IMR-90 (cell line): ENCODE measurements at regions not wholly inside any gene's neighbourhood (a gene's known extent, or its start where the extent isn't known, plus 50 kb on each side); places are given as distances from the start of the nearest gene placed in this dataset.

Experiments
- ATAC-seq: fragments of 200-7000 bp; cut with Tn5 transposase; 2 replicates; pipeline ENCODE4 v1.9.1; 2020; ENCODE audit warnings: low read depth, mild to moderate bottlenecking, moderate library complexity
- BruUV-seq: library from RNA; stranded (reverse); fragments of 400-500 nt; replicated peaks from 2 replicates; lab custom pipeline; 2021; lab: Mats Ljungman, UMichigan
- CTCF ChIA-PET: fragments of 300-600 bp; formaldehyde crosslinking; extraction: SDS; loops from one replicate; lab custom pipeline; 2021; ENCODE audit warnings: antibody characterized with exemption; lab: Yijun Ruan, JAX
- POLR2A ChIA-PET: fragments of 300-600 bp; sonication (Branson Sonifier 250); formaldehyde crosslinking; loops from one replicate; lab custom pipeline; 2022; ENCODE audit warnings: antibody characterized with exemption; ENCODE audit not compliant: unreplicated experiment; lab: Charles Lee
- DNase-seq: peaks from one replicate; pipeline ENCODE4 v3.0.0; 2013
- H2AFZ ChIP-seq: replicated peaks from 2 replicates; pipeline ENCODE3; 2013; ENCODE audit warnings: low read length, mild to moderate bottlenecking; ENCODE audit not compliant: poor library complexity
- H2AK5ac ChIP-seq: 2 replicates; pipeline ENCODE4 v1.6.1; 2013; ENCODE audit warnings: low read depth, low read length, inconsistent platforms
- H2AK9ac ChIP-seq: replicated peaks from 2 replicates; pipeline ENCODE3; 2013; ENCODE audit warnings: mild to moderate bottlenecking, low read depth, low read length, moderate library complexity; ENCODE audit not compliant: poor library complexity
- H2BK120ac ChIP-seq: 2 replicates; pipeline ENCODE4 v1.6.1; 2013; ENCODE audit warnings: low read depth, low read length, inconsistent platforms
- H2BK15ac ChIP-seq: 3 replicates; pipeline ENCODE4 v1.6.1; 2013; ENCODE audit warnings: low read depth, low read length, inconsistent platforms
- H2BK20ac ChIP-seq: 2 replicates; pipeline ENCODE4 v1.6.1; 2013; ENCODE audit warnings: low read depth, mild to moderate bottlenecking, inconsistent platforms, low read length, moderate library complexity
- H2BK5ac ChIP-seq: 2 replicates; pipeline ENCODE4 v1.6.1; 2013; ENCODE audit warnings: mild to moderate bottlenecking, low read depth, low read length, inconsistent platforms; ENCODE audit not compliant: poor library complexity, severe bottlenecking
- H3K14ac ChIP-seq: replicated peaks from 2 replicates; pipeline ENCODE4 v1.6.1; 2013; ENCODE audit warnings: low read depth, low read length, inconsistent platforms
- H3K18ac ChIP-seq: 2 replicates; pipeline ENCODE4 v1.6.1; 2013; ENCODE audit warnings: low read depth, low read length, control low read depth
- H3K23ac ChIP-seq: 2 replicates; pipeline ENCODE4 v1.6.1; 2013; ENCODE audit warnings: low read depth, low read length, inconsistent platforms
- H3K27ac ChIP-seq: 2 replicates; pipeline ENCODE4 v1.5.1; 2013; ENCODE audit warnings: mild to moderate bottlenecking, control low read depth, low read length; ENCODE audit not compliant: insufficient read depth
- H3K27me3 ChIP-seq: 2 replicates; pipeline ENCODE4 v1.6.1; 2013; ENCODE audit warnings: low read length; ENCODE audit not compliant: control insufficient read depth, insufficient read depth
- H3K36me3 ChIP-seq: 2 replicates; pipeline ENCODE4 v1.6.1; 2013; ENCODE audit warnings: low read length, mixed read lengths; ENCODE audit not compliant: control insufficient read depth, insufficient read depth
- H3K4ac ChIP-seq: 2 replicates; pipeline ENCODE4 v1.6.1; 2013; ENCODE audit warnings: low read depth, low read length, inconsistent platforms
- H3K4me1 ChIP-seq: 2 replicates; pipeline ENCODE4 v1.6.1; 2013; ENCODE audit warnings: low read length, mixed read lengths; ENCODE audit not compliant: control insufficient read depth, insufficient read depth
- H3K4me2 ChIP-seq: 2 replicates; pipeline ENCODE4 v1.6.1; 2013; ENCODE audit warnings: low read depth, mild to moderate bottlenecking, control low read depth, low read length, moderate library complexity
- H3K4me3 ChIP-seq: 2 replicates; pipeline ENCODE4 v1.5.1; 2013; ENCODE audit warnings: low read depth, mild to moderate bottlenecking, control low read depth, low read length, moderate library complexity; ENCODE audit not compliant: insufficient read depth
- H3K56ac ChIP-seq: 2 replicates; pipeline ENCODE4 v1.6.1; 2013; ENCODE audit warnings: low read length, inconsistent platforms; ENCODE audit not compliant: insufficient read depth; ENCODE audit errors: extremely low read depth
- H3K79me1 ChIP-seq, 2 experiments: 2 replicates each; pipeline ENCODE4 v1.6.1; 2013; ENCODE audit warnings: low read length in 2 of 2, inconsistent platforms in 1 of 2, low read depth in 1 of 2
- H3K9ac ChIP-seq: 2 replicates; pipeline ENCODE4 v1.6.1; 2013; ENCODE audit warnings: low read depth, low read length, control low read depth
- H3K9me1 ChIP-seq: 2 replicates; pipeline ENCODE4 v1.6.1; 2013; ENCODE audit warnings: low read length, inconsistent platforms; ENCODE audit not compliant: insufficient read depth
- H3K9me3 ChIP-seq: 2 replicates; pipeline ENCODE4 v1.6.1; 2013; ENCODE audit warnings: low read length; ENCODE audit not compliant: control insufficient read depth, insufficient read depth
- H4K20me1 ChIP-seq: 2 replicates; pipeline ENCODE4 v1.6.1; 2013; ENCODE audit warnings: low read length, inconsistent platforms; ENCODE audit not compliant: insufficient read depth
- H4K5ac ChIP-seq: 2 replicates; pipeline ENCODE4 v1.6.1; 2013; ENCODE audit warnings: mild to moderate bottlenecking, low read depth, low read length, control low read depth
- H4K8ac ChIP-seq, 2 experiments: 2 replicates each; pipeline ENCODE4 v1.6.1; 2013; ENCODE audit warnings: low read depth in 2 of 2, low read length in 2 of 2, control low read depth in 1 of 2, inconsistent platforms in 1 of 2
- H4K91ac ChIP-seq: 2 replicates; pipeline ENCODE4 v1.6.1; 2013; ENCODE audit warnings: low read depth, low read length, inconsistent platforms; ENCODE audit not compliant: insufficient read depth
- BHLHE40 ChIP-seq: fragments of 150-350 bp; IDR thresholded peaks from 2 replicates; pipeline ENCODE4 v1.6.1; 2016; ENCODE audit warnings: mild to moderate bottlenecking, low read depth, low read length
- CEBPB ChIP-seq: IDR thresholded peaks from 2 replicates; pipeline ENCODE4 v1.6.1; 2012; ENCODE audit warnings: low read depth, low read length, improper control_type of control experiment
- CHD1 ChIP-seq: IDR thresholded peaks from 2 replicates; pipeline ENCODE4 v1.6.1; 2012; ENCODE audit warnings: low read depth, low read length, improper control_type of control experiment
- CTCF ChIP-seq: conservative IDR thresholded peaks from 2 replicates; pipeline ENCODE4 v1.5.1; 2012; ENCODE audit warnings: mild to moderate bottlenecking, low read depth, low read length, improper control_type of control experiment
- ELK1 ChIP-seq: fragments of 150-350 bp; IDR thresholded peaks from 2 replicates; pipeline ENCODE4 v1.6.1; 2016; ENCODE audit warnings: low read depth, mild to moderate bottlenecking, low read length, moderate library complexity, borderline replicate concordance
- FOS ChIP-seq: fragments of 150-350 bp; IDR thresholded peaks from 2 replicates; pipeline ENCODE4 v1.6.1; 2016; ENCODE audit warnings: low read depth, low read length
- MAFK ChIP-seq: IDR thresholded peaks from 2 replicates; pipeline ENCODE4 v1.6.1; 2012; ENCODE audit warnings: low read depth, low read length, improper control_type of control experiment
- MAZ ChIP-seq: IDR thresholded peaks from 2 replicates; pipeline ENCODE4 v1.6.1; 2012; ENCODE audit warnings: low read depth, mild to moderate bottlenecking, low read length, improper control_type of control experiment, moderate library complexity, borderline replicate concordance
- MXI1 ChIP-seq: IDR thresholded peaks from 2 replicates; pipeline ENCODE4 v1.6.1; 2012; ENCODE audit warnings: low read depth, mild to moderate bottlenecking, low read length, moderate library complexity, borderline replicate concordance
- NFE2L2 ChIP-seq: fragments of 150-350 bp; IDR thresholded peaks from 2 replicates; pipeline ENCODE4 v1.6.1; 2016; ENCODE audit warnings: low read depth, mild to moderate bottlenecking, low read length
- POLR2A ChIP-seq: IDR thresholded peaks from 2 replicates; pipeline ENCODE4 v1.6.1; 2012; ENCODE audit warnings: mild to moderate bottlenecking, low read depth, low read length
- RAD21 ChIP-seq: IDR thresholded peaks from 2 replicates; pipeline ENCODE4 v1.6.1; 2012; ENCODE audit warnings: low read length, improper control_type of control experiment
- RCOR1 ChIP-seq: IDR thresholded peaks from 2 replicates; pipeline ENCODE4 v1.6.1; 2012; ENCODE audit warnings: mild to moderate bottlenecking, low read length, improper control_type of control experiment; ENCODE audit not compliant: insufficient replicate concordance
- RFX5 ChIP-seq: IDR thresholded peaks from 2 replicates; pipeline ENCODE4 v1.8.0; 2012; ENCODE audit warnings: low read depth, mild to moderate bottlenecking, low read length, moderate library complexity
- SMC3 ChIP-seq: fragments of 150-350 bp; IDR thresholded peaks from 2 replicates; pipeline ENCODE4 v1.6.1; 2016; ENCODE audit warnings: low read depth, mild to moderate bottlenecking, antibody characterized with exemption, low read length, moderate library complexity
- USF2 ChIP-seq: fragments of 150-350 bp; IDR thresholded peaks from 2 replicates; pipeline ENCODE4 v1.6.1; 2017; ENCODE audit warnings: mild to moderate bottlenecking, antibody characterized with exemption, low read length, low read depth
- WGBS, 2 experiments: methylation state at CpG; one replicate each; pipeline versions ENCODE4 v1.1.5 to v1.1.7; 2013; ENCODE audit warnings: missing lambda C conversion rate in 2 of 2; ENCODE audit not compliant: insufficient read length in 1 of 2; ENCODE audit errors: extremely low coverage in 2 of 2; 5-methylcytosine and 5-hydroxymethylcytosine counted together
- dilution Hi-C: fragments of 300-500 bp; cut with HindIII; formaldehyde crosslinking; loops from one replicate; pipeline ENCODE4 v1.14.3; 2018; ENCODE audit warnings: low sequenced_read_pairs; ENCODE audit not compliant: unreplicated experiment
- in situ Hi-C: fragments of 300-500 bp; cut with MboI; formaldehyde crosslinking; loops from 3 replicates; pipeline ENCODE4 v1.14.3; 2019; ENCODE audit warnings: low sequenced_read_pairs, inconsistent platforms, mixed read lengths
- intact Hi-C: fragments of 100-400 bp; cut with micrococcal nuclease; formaldehyde crosslinking; loops from 2 replicates; pipeline ENCODE4 v1.10.0; 2022

GRCh38 chr6:157741321-157741947 lies 81.6 kb upstream of the SNX9 start:
- Histone ChIP-seq H2AFZ (no peak overlapping the region), H2BK5ac (no peak overlapping the region), H4K20me1 (no peaks in the 10 kb centered on the region), H4K91ac (no peak overlapping the region), H3K9ac (no peak overlapping the region), H3K9me3 (no peaks in the 10 kb centered on the region), H3K27ac (no peak overlapping the region), H2BK20ac (no peak overlapping the region), H4K5ac (no peak overlapping the region), H2BK120ac (no peak overlapping the region), H3K56ac (no peak overlapping the region), H3K79me1 (no peaks in the 10 kb centered on the region), H3K18ac (no peak overlapping the region), H3K4me2 (no peak overlapping the region; the same call in 1 of the 2 replicates), H2AK9ac (no peak overlapping the region), H3K4me1 (no peaks in the 10 kb centered on the region; the same call in 1 of the 2 replicates), H3K9me1 (no peaks in the 10 kb centered on the region), H3K4ac (no peak overlapping the region), H3K23ac (no peak overlapping the region), H2AK5ac (no peak overlapping the region), H4K8ac (no peak overlapping the region), H3K14ac (no peak overlapping the region), H3K4me3 (no peak overlapping the region), H2BK15ac (no peak overlapping the region), H3K36me3 (no peaks in the 10 kb centered on the region), H3K27me3 (no peaks in the 10 kb centered on the region; the same call in 1 of the 2 replicates)
- TF ChIP-seq NFE2L2: no peak
- TF ChIP-seq SMC3: no peak
- no peak for TF ChIP-seq MAZ
- TF ChIP-seq CTCF: no peak
- no peak for TF ChIP-seq MAFK
- TF ChIP-seq USF2: no peak
- TF ChIP-seq POLR2A: no peak
- TF ChIP-seq ELK1: no peak
- TF ChIP-seq BHLHE40: no peak
- TF ChIP-seq CHD1: no peak
- TF ChIP-seq RFX5: no peak
- no peak for TF ChIP-seq RAD21
- no peak for TF ChIP-seq FOS
- TF ChIP-seq RCOR1: no peak
- TF ChIP-seq CEBPB: no peak
- no peak for TF ChIP-seq MXI1
- dilution Hi-C loops: no loop called here
- ChIA-PET POLR2A (no interaction called here), CTCF (interaction anchor here (1.1 kb wide), 1 partner anchor 15 kb away, joined by 3 read pairs; no protein-coding TSS in a partner anchor)
- BruUV-seq: no TSS peak
- intact Hi-C loops: no loop called here
- DNase-seq (no peak), ATAC-seq (no peak)
- 100% methylated on average over 3 of the region's 10 CpGs; no CpG with 5 or more reads in 1 of the 2 experiments for WGBS, 2 experiments
- in situ Hi-C loops: no loop called here
